ENCODE measurements at regions not wholly inside any gene's neighbourhood (a gene's known extent, or its start where the extent isn't known, plus 50 kb on each side); places are given as distances from the start of the nearest gene placed in this dataset.
"Not testable (repeated sequence)": the region's sequence is repeated elsewhere in the genome, so short reads cannot be mapped to it uniquely, and the experiment has no call there.

GRCh38 chr16:88200896-88201185 lies 181.9 kb upstream of the ZNF469 start (continued):
- no peak for TF ChIP-seq ZNF462 (CRISPR knock-in tag; IDR thresholded peaks at IDR 0.05)

GRCh38 chr16:88201611-88202010 lies 181.1 kb upstream of the ZNF469 start:
- not testable (repeated sequence) for H3K36me3 Mint-ChIP-seq (ENCODE audit: low read depth); H2AFZ ChIP-seq; H3K27me3 Mint-ChIP-seq (ENCODE audit: insufficient read depth, low read depth, poor library complexity); H3K36me3 ChIP-seq (ENCODE audit: insufficient read depth); H3F3A ChIP-seq (replicated peaks; ENCODE audit: low read depth); H3K4me3 ChIP-seq; DNase-seq (ENCODE audit: low spot score); H4K20me1 ChIP-seq (replicated peaks; ENCODE audit: insufficient read depth); H3K27ac ChIP-seq (ENCODE audit: low read depth); H3K4me1 ChIP-seq (ENCODE audit: insufficient read depth); H3K4me3 Mint-ChIP-seq; H3K9me2 ChIP-seq (ENCODE audit: insufficient read depth); H3K27ac Mint-ChIP-seq; ATAC-seq; H3K4me2 ChIP-seq; H3K79me2 ChIP-seq (replicated peaks; ENCODE audit: insufficient read depth); H3K9me3 Mint-ChIP-seq; H3K4me1 Mint-ChIP-seq; H3K27me3 ChIP-seq (ENCODE audit: insufficient read depth)

GRCh38 chr16:88202207-88202745 lies 180.5 kb upstream of the ZNF469 start:
- no peaks in the 10 kb centered on the region for H3K36me3 ChIP-seq (ENCODE audit: insufficient read depth)
- no peaks in the 10 kb centered on the region for H3K79me2 ChIP-seq (replicated peaks; ENCODE audit: insufficient read depth)
- ATAC-seq = no peak
- H3K4me2 ChIP-seq = no peak overlapping the region
- no peaks in the 10 kb centered on the region for H3K4me1 ChIP-seq (ENCODE audit: insufficient read depth)
- H3K27ac ChIP-seq (ENCODE audit: low read depth) = no peak overlapping the region
- no peak overlapping the region for H3K4me3 ChIP-seq
- Mint-ChIP-seq H3K36me3 (ENCODE audit: low read depth) (no peaks in the 10 kb centered on the region), H3K4me1 (no peaks in the 10 kb centered on the region), H3K4me3 (no peak overlapping the region), H3K9me3 (no peaks in the 10 kb centered on the region; the same call in 2 of the 3 replicates), H3K27ac (no peak overlapping the region), H3K27me3 (ENCODE audit: insufficient read depth, low read depth, poor library complexity) (peaks cover 3% of the 10 kb centered on the region)
- H3K27me3 ChIP-seq (ENCODE audit: insufficient read depth) = no peaks in the 10 kb centered on the region
- H3F3A ChIP-seq (replicated peaks; ENCODE audit: low read depth) = no peaks in the 10 kb centered on the region
- no peak for DNase-seq (ENCODE audit: low spot score)
- H3K9me2 ChIP-seq (ENCODE audit: insufficient read depth) = no peaks in the 10 kb centered on the region
- H4K20me1 ChIP-seq (replicated peaks; ENCODE audit: insufficient read depth) = no peaks in the 10 kb centered on the region
- H2AFZ ChIP-seq = no peak overlapping the region
- TF ChIP-seq JUNB (IDR thresholded peaks at IDR 0.05; ENCODE audit: unreplicated experiment) = no peak
- no peak for TF ChIP-seq STAT1 (IDR thresholded peaks at IDR 0.05; ENCODE audit: unreplicated experiment)
- no peak for TF ChIP-seq ZNF462 (CRISPR knock-in tag; IDR thresholded peaks at IDR 0.05)
- no peak for TF ChIP-seq CREB1 (CRISPR knock-in tag; IDR thresholded peaks at IDR 0.05; ENCODE audit: low read depth)
